Suprapubic skin (tissue), 4 donors: ENCODE measurements at regions not wholly inside any gene's neighbourhood (a gene's known extent, or its start where the extent isn't known, plus 50 kb on each side); places are given as distances from the start of the nearest gene placed in this dataset.

Source experiments
- EP300 ChIP-seq: sonication (generic); formaldehyde crosslinking; IDR thresholded peaks from one replicate; pipeline ENCODE4 v1.6.1; 2017; ENCODE audit warnings: antibody characterized with exemption
- POLR2A ChIP-seq, 2 donors: fragments of 450-650 bp; IDR thresholded peaks; one replicate each; pipeline ENCODE4 v1.6.1; 2017; ENCODE audit warnings: antibody characterized with exemption in 2 of 2, mild to moderate bottlenecking in 2 of 2, moderate library complexity in 2 of 2
- POLR2AphosphoS5 ChIP-seq, 3 donors: sonication (generic); formaldehyde crosslinking; IDR thresholded peaks; one replicate each; pipeline ENCODE4 v1.6.1; 2017; ENCODE audit warnings: antibody characterized with exemption in 3 of 3
- TF ChIP-seq, protein P1 (sequence below), 2 donors: fragments of 200-600 bp in 1 of 2; fragments of 450-650 bp in 1 of 2; sonication (generic) in 1 of 2; IDR thresholded peaks; one replicate each; pipeline ENCODE4 v1.5.1; 2016 to 2019; ENCODE audit warnings: antibody characterized with exemption in 2 of 2, mild to moderate bottlenecking in 1 of 2, moderate library complexity in 1 of 2

GRCh38 chr20:25985597-25985996 lies 288.9 kb upstream of the ZNF337 start:
- TF ChIP-seq POLR2A (IDR thresholded peaks at IDR 0.05) = no peak
- TF ChIP-seq, protein P1, sequence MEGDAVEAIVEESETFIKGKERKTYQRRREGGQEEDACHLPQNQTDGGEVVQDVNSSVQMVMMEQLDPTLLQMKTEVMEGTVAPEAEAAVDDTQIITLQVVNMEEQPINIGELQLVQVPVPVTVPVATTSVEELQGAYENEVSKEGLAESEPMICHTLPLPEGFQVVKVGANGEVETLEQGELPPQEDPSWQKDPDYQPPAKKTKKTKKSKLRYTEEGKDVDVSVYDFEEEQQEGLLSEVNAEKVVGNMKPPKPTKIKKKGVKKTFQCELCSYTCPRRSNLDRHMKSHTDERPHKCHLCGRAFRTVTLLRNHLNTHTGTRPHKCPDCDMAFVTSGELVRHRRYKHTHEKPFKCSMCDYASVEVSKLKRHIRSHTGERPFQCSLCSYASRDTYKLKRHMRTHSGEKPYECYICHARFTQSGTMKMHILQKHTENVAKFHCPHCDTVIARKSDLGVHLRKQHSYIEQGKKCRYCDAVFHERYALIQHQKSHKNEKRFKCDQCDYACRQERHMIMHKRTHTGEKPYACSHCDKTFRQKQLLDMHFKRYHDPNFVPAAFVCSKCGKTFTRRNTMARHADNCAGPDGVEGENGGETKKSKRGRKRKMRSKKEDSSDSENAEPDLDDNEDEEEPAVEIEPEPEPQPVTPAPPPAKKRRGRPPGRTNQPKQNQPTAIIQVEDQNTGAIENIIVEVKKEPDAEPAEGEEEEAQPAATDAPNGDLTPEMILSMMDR (IDR thresholded peaks at IDR 0.05) = no peak
- TF ChIP-seq POLR2AphosphoS5 (IDR thresholded peaks at IDR 0.05) = no peak
- no peak for TF ChIP-seq EP300
